ENCODE measurements at regions not wholly inside any gene's neighbourhood (a gene's known extent, or its start where the extent isn't known, plus 50 kb on each side); places are given as distances from the start of the nearest gene placed in this dataset.

DNA sequence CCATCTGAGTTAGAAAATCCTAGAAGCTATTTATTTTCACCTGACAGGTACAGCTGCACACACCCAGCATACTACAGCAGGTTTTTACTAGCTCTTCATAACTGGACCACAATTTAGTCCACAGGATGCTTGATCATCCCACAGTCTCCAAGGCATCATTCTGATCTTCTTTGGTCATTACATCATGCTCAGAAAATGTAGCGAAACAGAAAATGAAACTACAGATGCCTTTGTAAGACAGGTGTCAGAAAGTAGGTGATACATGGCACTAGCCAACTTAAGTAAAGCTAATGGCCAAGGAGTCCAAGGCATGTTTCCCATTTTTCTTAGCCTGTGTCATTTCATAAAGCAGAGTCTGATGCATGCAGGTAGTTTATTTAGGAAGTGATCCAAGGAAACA, 102.3 kb downstream of the HTR1B start:
- Histone ChIP-seq H3K9ac (ENCODE audit: low read length) (no peak overlapping the region), H3K36me3 (ENCODE audit: control insufficient read depth, insufficient read depth, low read length) (peaks cover 8% of the 10 kb centered on the region), H3K9me3 (ENCODE audit: control insufficient read depth, insufficient read depth, low read depth, low read length) (peaks cover 8% of the 10 kb centered on the region), H3K4me1 (ENCODE audit: control insufficient read depth, insufficient read depth, low read length) (no peaks in the 10 kb centered on the region), H3K27me3 (ENCODE audit: control insufficient read depth, insufficient read depth, low read length) (no peaks in the 10 kb centered on the region), H3K4me3 (ENCODE audit: low read depth, low read length) (no peak overlapping the region), H3K27ac (ENCODE audit: low read depth, low read length) (no peak overlapping the region)

DNA sequence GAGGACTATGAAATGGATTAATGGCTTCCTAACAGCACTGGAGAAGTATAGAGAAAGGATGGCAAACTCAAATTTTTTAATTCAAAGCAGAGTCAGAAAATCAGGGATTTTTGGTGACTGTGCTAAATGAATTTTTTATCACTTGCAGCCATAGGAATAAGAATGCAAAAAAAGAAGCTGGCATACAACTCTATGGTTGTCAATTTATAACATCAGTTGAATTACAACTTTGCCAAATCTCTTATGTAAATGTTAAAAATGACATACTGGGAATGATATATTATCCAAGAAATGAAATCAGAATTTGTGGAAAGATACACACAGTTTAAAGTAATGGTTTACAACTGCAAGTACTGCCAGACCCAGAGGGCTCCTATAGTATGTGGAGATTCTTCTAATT, 106.5 kb downstream of the HTR1B start:
- H3K4me3 ChIP-seq (ENCODE audit: low read depth, low read length), result no peak overlapping the region
- no peaks in the 10 kb centered on the region for H3K27me3 ChIP-seq (ENCODE audit: control insufficient read depth, insufficient read depth, low read length)
- 0 out of 2 replicates have a peak, but pooled peaks cover under 1% of the 10 kb centered on the region for H3K9me3 ChIP-seq (ENCODE audit: control insufficient read depth, insufficient read depth, low read depth, low read length)
- no peak overlapping the region for H3K27ac ChIP-seq (ENCODE audit: low read depth, low read length)
- no peak overlapping the region for H3K9ac ChIP-seq (ENCODE audit: low read length)
- H3K36me3 ChIP-seq (ENCODE audit: control insufficient read depth, insufficient read depth, low read length), result peaks cover 6% of the 10 kb centered on the region
- H3K4me1 ChIP-seq (ENCODE audit: control insufficient read depth, insufficient read depth, low read length), result no peaks in the 10 kb centered on the region

DNA sequence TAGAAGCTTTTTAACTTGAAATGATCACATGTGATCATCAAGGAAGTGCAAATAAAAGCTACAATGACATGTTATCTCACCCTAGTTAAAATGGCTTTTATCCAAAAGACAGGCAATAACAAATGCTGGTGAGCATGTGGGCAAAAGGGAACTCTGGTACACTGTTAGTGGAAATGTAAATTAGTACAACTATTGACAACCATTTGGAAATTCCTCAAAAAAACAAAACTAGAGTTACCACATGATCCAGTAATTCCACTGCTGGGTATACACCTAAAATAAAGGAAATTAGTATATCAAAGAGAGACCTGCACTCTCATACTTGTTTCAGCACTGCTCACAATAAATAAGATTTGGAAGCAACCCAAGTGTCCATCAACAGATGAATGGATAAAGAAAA, 108.7 kb downstream of the HTR1B start:
- H3K36me3 ChIP-seq (ENCODE audit: control insufficient read depth, insufficient read depth, low read length), result peaks cover under 1% of the 10 kb centered on the region; the same call in 1 of the 2 replicates
- H3K27me3 ChIP-seq (ENCODE audit: control insufficient read depth, insufficient read depth, low read length), result no peaks in the 10 kb centered on the region
- H3K9me3 ChIP-seq (ENCODE audit: control insufficient read depth, insufficient read depth, low read depth, low read length), result no peaks in the 10 kb centered on the region
- H3K4me3 ChIP-seq (ENCODE audit: low read depth, low read length), result no peak overlapping the region
- H3K4me1 ChIP-seq (ENCODE audit: control insufficient read depth, insufficient read depth, low read length), result no peaks in the 10 kb centered on the region
- no peak overlapping the region for H3K27ac ChIP-seq (ENCODE audit: low read depth, low read length)
- H3K9ac ChIP-seq (ENCODE audit: low read length), result no peak overlapping the region

DNA sequence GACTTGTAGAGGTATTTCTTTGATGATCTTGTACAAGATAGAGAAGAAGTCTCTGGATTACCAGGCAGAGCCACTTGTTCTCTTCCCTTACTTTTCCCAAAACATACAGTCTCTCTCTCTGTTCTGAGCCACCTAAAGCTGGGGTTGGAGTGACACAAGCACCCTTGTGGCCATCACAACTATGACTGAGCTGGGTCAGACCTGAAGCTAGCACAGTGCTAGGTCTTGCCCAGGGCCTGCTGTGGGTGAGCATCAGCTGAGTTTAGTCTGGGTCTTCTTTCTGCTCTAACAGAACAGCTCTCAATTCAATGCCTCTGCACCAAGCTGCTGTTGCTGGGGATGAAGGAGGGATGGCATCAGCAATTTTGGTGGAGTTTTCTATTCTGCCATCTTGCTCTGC, 110.2 kb downstream of the HTR1B start:
- Histone ChIP-seq H3K4me1 (ENCODE audit: control insufficient read depth, insufficient read depth, low read length) (no peaks in the 10 kb centered on the region), H3K9ac (ENCODE audit: low read length) (no peak overlapping the region)

DNA sequence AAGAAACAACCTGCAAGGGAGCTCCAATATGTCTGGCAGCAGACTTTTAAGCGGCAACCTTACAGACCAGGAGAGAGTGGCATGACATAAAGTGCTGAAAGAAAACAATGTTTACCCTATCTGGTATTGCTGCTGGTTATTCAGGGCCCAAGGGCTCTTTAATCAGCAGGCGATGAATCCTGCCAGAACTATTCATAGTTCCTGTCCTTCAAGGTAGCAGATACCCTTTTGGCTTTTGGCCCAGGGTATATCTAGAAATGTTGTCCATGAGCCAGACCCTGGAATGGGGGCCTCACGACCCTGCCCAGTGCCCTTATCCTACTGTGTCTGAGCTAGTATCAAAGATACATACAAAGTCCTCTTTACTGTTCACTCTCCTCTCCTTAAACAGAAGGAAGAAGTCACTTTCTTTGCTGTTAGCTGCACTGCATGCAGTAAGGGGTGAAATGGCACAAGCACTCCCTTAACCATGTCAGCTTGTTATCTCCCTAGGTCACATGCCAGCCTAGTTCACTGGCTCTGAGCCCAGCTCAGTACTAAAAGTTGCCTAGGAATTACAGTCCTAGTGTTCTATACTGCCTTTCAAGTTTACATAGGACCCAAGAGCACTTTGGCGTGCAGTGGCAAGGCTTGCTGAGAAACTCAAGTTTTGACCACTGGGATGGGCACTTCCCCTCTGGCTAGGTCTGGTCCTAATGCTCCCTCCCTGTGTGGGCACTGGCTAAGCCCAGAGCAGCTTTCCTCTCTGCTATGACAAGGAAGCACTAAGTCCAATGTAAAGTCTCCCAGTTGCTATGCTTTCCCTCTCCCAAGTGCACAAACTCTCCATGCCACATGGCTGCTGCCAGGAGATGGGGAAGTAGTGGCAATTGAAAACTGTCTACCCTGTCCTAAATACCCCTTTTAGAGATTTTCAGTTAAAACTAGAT, 122.0 kb downstream of the HTR1B start:
- Histone ChIP-seq H3K9ac (ENCODE audit: low read length) (no peak overlapping the region), H3K4me1 (ENCODE audit: control insufficient read depth, insufficient read depth, low read length) (peaks cover 29% of the 10 kb centered on the region; the same call in 1 of the 2 replicates), H3K27ac (ENCODE audit: low read depth, low read length) (no peak overlapping the region), H3K9me3 (ENCODE audit: control insufficient read depth, insufficient read depth, low read depth, low read length) (no peaks in the 10 kb centered on the region), H3K27me3 (ENCODE audit: control insufficient read depth, insufficient read depth, low read length) (no peaks in the 10 kb centered on the region), H3K36me3 (ENCODE audit: control insufficient read depth, insufficient read depth, low read length) (no peaks in the 10 kb centered on the region), H3K4me3 (ENCODE audit: low read depth, low read length) (no peak overlapping the region)

More for the DNA sequence above, 110.2 kb downstream of the HTR1B start:
- no peaks in the 10 kb centered on the region for H3K9me3 ChIP-seq (ENCODE audit: control insufficient read depth, insufficient read depth, low read depth, low read length)
- H3K4me3 ChIP-seq (ENCODE audit: low read depth, low read length), result no peak overlapping the region
- peaks cover 3% of the 10 kb centered on the region; the same call in 1 of the 2 replicates for H3K36me3 ChIP-seq (ENCODE audit: control insufficient read depth, insufficient read depth, low read length)
- no peak overlapping the region for H3K27ac ChIP-seq (ENCODE audit: low read depth, low read length)
- no peaks in the 10 kb centered on the region for H3K27me3 ChIP-seq (ENCODE audit: control insufficient read depth, insufficient read depth, low read length)

DNA sequence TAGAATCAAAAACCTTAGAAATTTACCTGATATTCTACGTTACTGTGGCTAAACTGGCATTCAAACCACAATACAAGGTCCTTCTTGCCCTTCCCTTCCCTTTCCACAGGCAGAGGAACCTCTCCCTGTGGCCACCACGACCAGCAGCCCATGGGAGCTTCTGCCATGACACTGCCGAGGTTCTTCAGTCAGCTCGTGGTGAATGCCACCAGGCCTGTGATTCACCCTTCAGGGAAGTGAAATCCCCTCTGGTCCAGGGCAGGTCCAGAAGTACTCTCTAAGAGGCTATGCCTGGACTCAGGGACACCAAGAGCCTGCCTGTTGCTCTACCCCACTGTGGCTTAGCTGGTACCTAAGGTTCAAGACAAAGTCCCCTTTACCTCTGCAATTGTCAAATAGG, 123.0 kb downstream of the HTR1B start:
- Histone ChIP-seq H3K4me3 (ENCODE audit: low read depth, low read length) (no peak overlapping the region), H3K27ac (ENCODE audit: low read depth, low read length) (no peak overlapping the region), H3K4me1 (ENCODE audit: control insufficient read depth, insufficient read depth, low read length) (peaks cover 34% of the 10 kb centered on the region; the same call in 1 of the 2 replicates), H3K27me3 (ENCODE audit: control insufficient read depth, insufficient read depth, low read length) (no peaks in the 10 kb centered on the region), H3K9ac (ENCODE audit: low read length) (no peak overlapping the region), H3K9me3 (ENCODE audit: control insufficient read depth, insufficient read depth, low read depth, low read length) (no peaks in the 10 kb centered on the region), H3K36me3 (ENCODE audit: control insufficient read depth, insufficient read depth, low read length) (no peaks in the 10 kb centered on the region)

DNA sequence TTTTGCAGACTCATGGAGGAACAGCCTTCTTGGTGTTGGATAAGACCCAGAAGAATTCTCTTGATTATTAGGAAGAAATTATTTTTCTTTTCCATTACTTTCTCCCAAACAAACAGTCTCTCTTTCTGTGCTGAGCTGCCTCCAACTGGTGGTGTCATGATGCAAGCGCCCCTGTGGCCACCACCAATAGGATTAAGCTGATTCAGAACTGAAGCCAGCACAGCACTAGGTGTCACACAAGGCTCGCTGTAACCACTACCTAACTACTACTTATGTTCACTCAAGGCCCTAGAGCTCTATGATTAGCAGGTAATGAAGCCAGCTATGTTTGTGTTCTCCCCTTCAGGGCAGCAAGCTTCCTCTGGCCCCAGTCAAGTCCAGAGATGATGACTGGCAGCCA, 123.4 kb downstream of the HTR1B start:
- no peak overlapping the region for H3K9ac ChIP-seq (ENCODE audit: low read length)
- H3K4me1 ChIP-seq (ENCODE audit: control insufficient read depth, insufficient read depth, low read length), result peaks cover 34% of the 10 kb centered on the region; the same call in 1 of the 2 replicates
- H3K36me3 ChIP-seq (ENCODE audit: control insufficient read depth, insufficient read depth, low read length), result no peaks in the 10 kb centered on the region
- no peak overlapping the region for H3K4me3 ChIP-seq (ENCODE audit: low read depth, low read length)
- H3K27ac ChIP-seq (ENCODE audit: low read depth, low read length), result no peak overlapping the region
- H3K27me3 ChIP-seq (ENCODE audit: control insufficient read depth, insufficient read depth, low read length), result no peaks in the 10 kb centered on the region
- H3K9me3 ChIP-seq (ENCODE audit: control insufficient read depth, insufficient read depth, low read depth, low read length), result no peaks in the 10 kb centered on the region

DNA sequence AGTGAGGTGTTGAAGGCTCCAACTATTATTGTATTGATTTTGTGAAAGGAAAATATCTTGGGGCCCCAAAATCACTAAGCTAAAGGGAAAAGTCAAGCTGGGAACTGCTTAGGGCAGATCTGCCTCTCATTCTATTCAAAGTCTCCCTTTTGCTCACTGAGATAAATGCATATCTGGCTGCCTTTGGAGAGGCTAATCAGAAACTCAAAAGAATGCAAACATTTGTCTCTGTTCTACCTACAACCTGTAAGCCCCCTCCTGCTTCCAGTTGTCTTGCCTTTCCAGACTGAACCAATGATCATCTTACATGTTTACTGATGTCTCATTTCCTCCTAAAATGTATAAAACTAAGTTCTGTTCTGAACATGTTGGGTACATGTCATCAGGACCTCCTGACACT, 125.9 kb downstream of the HTR1B start:
- no peak overlapping the region; the same call in 1 of the 2 replicates for H3K27ac ChIP-seq (ENCODE audit: low read depth, low read length)
- H3K36me3 ChIP-seq (ENCODE audit: control insufficient read depth, insufficient read depth, low read length), result no peaks in the 10 kb centered on the region
- H3K4me3 ChIP-seq (ENCODE audit: low read depth, low read length), result no peak overlapping the region
- peaks cover 34% of the 10 kb centered on the region; the same call in 1 of the 2 replicates for H3K4me1 ChIP-seq (ENCODE audit: control insufficient read depth, insufficient read depth, low read length)
- peaks cover 21% of the 10 kb centered on the region for H3K9me3 ChIP-seq (ENCODE audit: control insufficient read depth, insufficient read depth, low read depth, low read length)
- H3K9ac ChIP-seq (ENCODE audit: low read length), result no peak overlapping the region
- H3K27me3 ChIP-seq (ENCODE audit: control insufficient read depth, insufficient read depth, low read length), result no peaks in the 10 kb centered on the region

DNA sequence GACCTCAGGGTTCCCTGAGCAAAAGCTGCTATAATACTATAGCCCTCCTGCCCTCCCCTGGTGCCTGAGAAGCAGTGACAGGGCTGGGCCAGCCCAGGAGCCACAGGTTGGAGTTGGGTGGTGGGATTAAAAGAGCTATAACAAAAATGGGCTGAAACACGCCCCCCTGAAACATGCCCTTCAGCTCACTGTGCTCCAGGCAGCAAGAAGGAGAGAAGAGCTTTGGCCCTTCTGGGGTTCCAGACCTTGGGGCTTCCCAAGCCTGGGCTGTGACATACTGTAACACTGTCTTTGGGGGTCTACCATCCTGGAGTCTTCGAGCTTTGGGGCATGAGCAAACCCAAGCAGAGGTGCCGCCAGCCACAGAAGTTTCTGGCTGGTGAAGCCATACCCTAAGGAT, 129.2 kb downstream of the HTR1B start:
- Histone ChIP-seq H3K27me3 (ENCODE audit: control insufficient read depth, insufficient read depth, low read length) (no peaks in the 10 kb centered on the region), H3K4me3 (ENCODE audit: low read depth, low read length) (no peak overlapping the region), H3K9me3 (ENCODE audit: control insufficient read depth, insufficient read depth, low read depth, low read length) (peaks cover 21% of the 10 kb centered on the region), H3K9ac (ENCODE audit: low read length) (no peak overlapping the region), H3K4me1 (ENCODE audit: control insufficient read depth, insufficient read depth, low read length) (peaks cover 24% of the 10 kb centered on the region; the same call in 1 of the 2 replicates), H3K27ac (ENCODE audit: low read depth, low read length) (no peak overlapping the region), H3K36me3 (ENCODE audit: control insufficient read depth, insufficient read depth, low read length) (no peaks in the 10 kb centered on the region)

DNA sequence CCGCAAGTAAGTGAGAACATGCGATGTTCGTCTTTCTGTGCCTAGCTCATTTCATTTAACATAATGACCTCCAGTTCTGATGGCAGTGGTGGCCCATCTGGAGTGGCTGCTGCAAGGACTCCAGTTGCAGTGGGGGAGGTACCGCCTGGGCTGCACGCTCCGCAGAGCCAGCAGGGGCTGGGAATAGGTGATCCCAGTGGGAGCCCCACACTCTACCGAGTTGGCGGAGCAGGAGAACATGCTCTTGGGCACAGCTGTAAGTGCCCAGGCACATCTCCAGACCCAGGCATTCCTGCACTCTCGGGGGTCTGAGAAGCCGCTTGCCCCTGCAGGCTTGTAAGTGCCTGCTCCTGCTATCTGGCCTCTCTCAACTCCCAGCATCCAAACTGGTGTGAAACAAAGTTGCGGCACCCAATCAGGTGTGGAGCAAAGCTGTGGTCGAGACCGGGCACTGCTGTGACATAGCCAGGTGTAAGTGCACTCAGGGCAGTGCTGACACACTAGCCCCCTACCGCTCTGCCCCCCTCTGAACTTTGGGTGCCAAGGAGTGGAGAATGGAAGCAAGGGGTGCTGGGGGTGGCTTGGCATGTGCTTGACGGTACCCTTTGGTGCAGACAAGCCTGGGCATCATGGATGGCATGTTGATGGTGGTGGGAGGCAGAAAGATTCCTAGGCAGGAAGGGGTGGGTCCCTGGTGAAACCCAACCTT, 130.2 kb downstream of the HTR1B start:
- no peak overlapping the region for H3K27ac ChIP-seq (ENCODE audit: low read depth, low read length)
- H3K27me3 ChIP-seq (ENCODE audit: control insufficient read depth, insufficient read depth, low read length), result no peaks in the 10 kb centered on the region
- H3K9ac ChIP-seq (ENCODE audit: low read length), result no peak overlapping the region
- H3K4me3 ChIP-seq (ENCODE audit: low read depth, low read length), result no peak overlapping the region
- H3K36me3 ChIP-seq (ENCODE audit: control insufficient read depth, insufficient read depth, low read length), result no peaks in the 10 kb centered on the region
- peaks cover 19% of the 10 kb centered on the region; the same call in 1 of the 2 replicates for H3K4me1 ChIP-seq (ENCODE audit: control insufficient read depth, insufficient read depth, low read length)
- peaks cover 21% of the 10 kb centered on the region for H3K9me3 ChIP-seq (ENCODE audit: control insufficient read depth, insufficient read depth, low read depth, low read length)

DNA sequence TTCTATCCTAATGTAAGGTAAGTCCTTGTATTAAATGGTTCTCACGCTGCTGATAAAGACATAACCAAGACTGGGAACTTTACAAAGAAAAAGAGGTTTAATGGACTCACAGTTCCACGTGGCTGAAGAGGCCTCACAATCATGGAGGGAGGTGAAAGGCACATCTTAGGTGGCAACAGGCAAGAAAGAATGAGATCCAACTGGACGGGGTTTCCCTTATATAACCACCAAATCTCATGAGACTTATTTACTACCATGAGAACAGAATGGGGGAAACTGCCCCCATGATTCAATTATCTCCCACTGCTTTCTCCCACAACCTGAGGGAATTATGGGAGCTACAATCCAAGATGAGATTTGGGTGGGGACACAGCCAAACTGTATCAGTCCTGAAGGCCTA, 136.6 kb downstream of the HTR1B start:
- no peaks in the 10 kb centered on the region for H3K36me3 ChIP-seq (ENCODE audit: control insufficient read depth, insufficient read depth, low read length)
- no peak overlapping the region for H3K4me3 ChIP-seq (ENCODE audit: low read depth, low read length)
- H3K27me3 ChIP-seq (ENCODE audit: control insufficient read depth, insufficient read depth, low read length), result no peaks in the 10 kb centered on the region
- no peaks in the 10 kb centered on the region for H3K9me3 ChIP-seq (ENCODE audit: control insufficient read depth, insufficient read depth, low read depth, low read length)
- H3K4me1 ChIP-seq (ENCODE audit: control insufficient read depth, insufficient read depth, low read length), result no peaks in the 10 kb centered on the region
- H3K27ac ChIP-seq (ENCODE audit: low read depth, low read length), result no peak overlapping the region
- H3K9ac ChIP-seq (ENCODE audit: low read length), result no peak overlapping the region
